Fibroblast of lung (primary cell): ENCODE measurements at regions not wholly inside any gene's neighbourhood (a gene's known extent, or its start where the extent isn't known, plus 50 kb on each side); places are given as distances from the start of the nearest gene placed in this dataset.
"Not testable (repeated sequence)": the region's sequence is repeated elsewhere in the genome, so short reads cannot be mapped to it uniquely, and the experiment has no call there.

Experiments used
- DNase-seq, 2 donors: peaks; one replicate each; pipeline versions ENCODE4 v3.0.0 to v3.0.0-alpha.2; 2010; ENCODE audit warnings: low read depth in 2 of 2
- H2AFZ ChIP-seq: 2 replicates; pipeline ENCODE4 v1.5.1; 2012; ENCODE audit warnings: low read length, control low read depth, inconsistent platforms
- H3K27ac ChIP-seq: 2 replicates; pipeline ENCODE4 v1.5.1; 2011; ENCODE audit warnings: low read length, control low read depth; ENCODE audit not compliant: insufficient read depth
- H3K27me3 ChIP-seq: 2 replicates; pipeline ENCODE4 v1.5.1; 2011; ENCODE audit warnings: mild to moderate bottlenecking, low read length; ENCODE audit not compliant: control insufficient read depth, insufficient read depth
- H3K36me3 ChIP-seq: 2 replicates; pipeline ENCODE4 v1.5.1; 2011; ENCODE audit warnings: low read length; ENCODE audit not compliant: control insufficient read depth, insufficient read depth
- H3K4me1 ChIP-seq: 2 replicates; pipeline ENCODE4 v1.5.1; 2011; ENCODE audit warnings: low read length; ENCODE audit not compliant: control insufficient read depth, insufficient read depth; ENCODE audit errors: extremely low read depth
- H3K4me2 ChIP-seq: 2 replicates; pipeline ENCODE4 v1.5.1; 2011; ENCODE audit warnings: low read length, control low read depth; ENCODE audit not compliant: insufficient read depth; ENCODE audit errors: extremely low read depth
- H3K4me3 ChIP-seq, 4 experiments: fragments of 200-600 bp in 1 of 4; sonication (generic) in 1 of 4; replicated peaks in 1 of 4; 2 replicates each; pipeline ENCODE4 v1.5.1; 2011 to 2016; ENCODE audit warnings: low read length in 4 of 4, low read depth in 3 of 4, mild to moderate bottlenecking in 3 of 4, control low read depth in 2 of 4, inconsistent platforms in 1 of 4, mixed read lengths in 1 of 4; ENCODE audit not compliant: insufficient read depth in 1 of 4; ENCODE audit errors: control extremely low read depth in 1 of 4
- H3K79me2 ChIP-seq: 2 replicates; pipeline ENCODE4 v1.5.1; 2012; ENCODE audit warnings: mild to moderate bottlenecking, low read length, inconsistent platforms; ENCODE audit not compliant: control insufficient read depth, insufficient read depth
- H3K9ac ChIP-seq: 2 replicates; pipeline ENCODE4 v1.5.1; 2011; ENCODE audit warnings: mild to moderate bottlenecking, low read length, control low read depth; ENCODE audit not compliant: insufficient read depth
- H3K9me3 ChIP-seq: 2 replicates; pipeline ENCODE4 v1.5.1; 2012; ENCODE audit warnings: low read depth, low read length; ENCODE audit not compliant: control insufficient read depth, insufficient read depth
- H4K20me1 ChIP-seq: 2 replicates; pipeline ENCODE4 v1.5.1; 2011; ENCODE audit warnings: low read length; ENCODE audit not compliant: control insufficient read depth, insufficient read depth; ENCODE audit errors: extremely low read depth
- CTCF ChIP-seq, 2 donors: IDR thresholded peaks in 1 of 2; conservative IDR thresholded peaks in 1 of 2; 1 replicate in 1 of 2; 2 replicates in 1 of 2; pipeline ENCODE4 v1.5.1; 2011 to 2012; ENCODE audit warnings: low read length in 2 of 2, control low read depth in 1 of 2, inconsistent platforms in 1 of 2, low read depth in 1 of 2, mild to moderate bottlenecking in 1 of 2
- EZH2 ChIP-seq: IDR thresholded peaks from 2 replicates; pipeline ENCODE4 v1.5.1; 2012; ENCODE audit warnings: low read length, control low read depth, mild to moderate bottlenecking; ENCODE audit errors: missing control alignments

- no peaks in the 10 kb centered on the region for H3K4me1 ChIP-seq
- H3K27ac ChIP-seq, result no peak overlapping the region
Observed at GRCh38 chr1:47537966-47538365, 100.1 kb downstream of the FOXD2 start.

DNA sequence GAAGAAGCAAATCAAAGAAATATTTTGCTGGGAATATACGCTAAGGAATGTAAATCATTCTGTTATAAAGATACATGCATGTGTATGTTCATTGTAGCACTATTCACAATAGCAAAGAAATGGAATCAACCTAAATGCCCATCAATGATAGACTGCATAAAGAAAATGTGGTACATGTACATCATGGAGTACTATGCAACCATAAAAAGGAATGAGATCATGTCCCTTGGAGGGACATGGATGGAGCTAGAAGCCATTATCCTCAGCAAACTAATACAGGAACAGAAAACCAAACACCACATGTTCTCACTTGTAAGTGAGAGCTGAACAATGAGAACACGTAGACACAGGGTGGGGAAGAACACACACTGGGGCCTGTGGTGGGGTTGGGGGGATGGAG lies 100.7 kb downstream of the FOXD2 start:
- H4K20me1 ChIP-seq, H3K4me3 ChIP-seq, H3K9ac ChIP-seq, H3K4me2 ChIP-seq, H3K9me3 ChIP-seq, H3K27ac ChIP-seq, DNase-seq, H3K79me2 ChIP-seq, H3K27me3 ChIP-seq, H2AFZ ChIP-seq, H3K36me3 ChIP-seq, H3K4me1 ChIP-seq: not testable (repeated sequence)

More at GRCh38 chr1:47537966-47538365, 100.1 kb downstream of the FOXD2 start:
- Histone ChIP-seq H3K36me3 (no peaks in the 10 kb centered on the region), H3K9ac (no peak overlapping the region), H3K79me2 (no peaks in the 10 kb centered on the region), H4K20me1 (no peaks in the 10 kb centered on the region), H3K9me3 (no peaks in the 10 kb centered on the region), H3K4me3 (no peak overlapping the region), H3K4me2 (no peak overlapping the region), H3K27me3 (peaks cover 4% of the 10 kb centered on the region), H2AFZ (no peak overlapping the region)
- DNase-seq, result no peak
- TF ChIP-seq EZH2 (no peak), CTCF (conservative IDR thresholded peaks at IDR 0.05 in 1 of 2, IDR thresholded peaks at IDR 0.05 in 1 of 2; ENCODE audit: low read depth in 1 of 2, low read length in 2 of 2) (no peak)

DNA sequence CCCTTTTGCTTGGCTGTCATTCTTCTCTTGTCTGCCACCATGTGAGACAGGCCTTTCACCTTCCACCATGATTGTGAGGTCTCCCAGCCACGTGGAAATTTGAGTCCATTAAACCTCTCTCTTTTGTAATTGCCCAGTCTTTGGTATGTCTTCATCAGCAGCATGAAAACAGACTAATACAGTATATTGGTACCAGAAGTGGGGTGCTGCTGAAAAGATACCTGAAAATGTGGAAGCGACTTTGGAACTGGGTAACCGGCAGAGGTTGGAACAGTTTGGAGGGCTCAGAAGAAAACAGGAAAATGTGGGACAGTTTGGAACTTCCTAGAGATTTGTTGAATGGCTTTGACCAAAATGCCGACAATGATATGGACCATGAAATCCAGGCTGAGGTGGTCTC lies 103.9 kb downstream of the FOXD2 start:
- not testable (repeated sequence) for H3K9ac ChIP-seq, H3K4me3 ChIP-seq, H3K79me2 ChIP-seq, H3K27ac ChIP-seq, H3K4me2 ChIP-seq, H4K20me1 ChIP-seq, H3K4me1 ChIP-seq, H3K36me3 ChIP-seq, H3K9me3 ChIP-seq, H3K27me3 ChIP-seq, DNase-seq, H2AFZ ChIP-seq

GRCh38 chr1:47543089-47543488 lies 105.2 kb downstream of the FOXD2 start:
- not testable (repeated sequence) for H3K27ac ChIP-seq, H3K79me2 ChIP-seq, H2AFZ ChIP-seq, DNase-seq, H3K27me3 ChIP-seq, H3K9ac ChIP-seq, H3K9me3 ChIP-seq, H3K36me3 ChIP-seq, H3K4me2 ChIP-seq, H3K4me1 ChIP-seq, H3K4me3 ChIP-seq, H4K20me1 ChIP-seq
